Limb (tissue), 2 donors: ENCODE measurements at regions not wholly inside any gene's neighbourhood (a gene's known extent, or its start where the extent isn't known, plus 50 kb on each side); places are given as distances from the start of the nearest gene placed in this dataset.
"Not testable (repeated sequence)": the region's sequence is repeated elsewhere in the genome, so short reads cannot be mapped to it uniquely, and the experiment has no call there.

Experiments
- DNase-seq, 2 donors: peaks; one replicate each; pipeline ENCODE4 v3.0.0-alpha.2; 2016; ENCODE audit errors: extremely low spot score in 2 of 2

- no peak for DNase-seq
Observed at GRCh38 chr5:60445921-60446320, 254.0 kb downstream of the DEPDC1B start.

DNA sequence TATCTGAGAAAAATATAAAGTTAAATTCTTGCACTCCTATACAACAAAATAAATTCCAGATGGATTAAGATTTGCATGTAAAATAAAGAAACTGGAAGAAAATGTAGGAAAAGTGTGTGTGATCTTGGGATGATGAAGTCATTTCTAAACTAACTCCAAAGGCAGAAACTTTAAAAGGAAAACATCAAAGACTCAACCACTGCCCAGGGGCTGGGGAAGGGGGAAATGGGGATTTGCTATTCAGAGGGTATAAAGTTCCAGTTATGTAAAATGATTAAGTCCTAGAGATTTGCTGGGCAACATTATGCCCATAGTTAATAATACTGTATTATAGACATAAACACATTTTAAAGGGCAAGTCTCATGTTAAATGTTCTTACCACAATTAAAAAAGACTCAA is 254.5 kb downstream of the DEPDC1B start:
- no peak for DNase-seq

- DNase-seq, result no peak
Observed at GRCh38 chr5:60444661-60445360, 255.2 kb downstream of the DEPDC1B start.

GRCh38 chr5:60439552-60439951 is 260.4 kb downstream of the DEPDC1B start:
- DNase-seq, result no peak

GRCh38 chr5:60437308-60437707 is 262.7 kb downstream of the DEPDC1B start:
- no peak for DNase-seq

DNA sequence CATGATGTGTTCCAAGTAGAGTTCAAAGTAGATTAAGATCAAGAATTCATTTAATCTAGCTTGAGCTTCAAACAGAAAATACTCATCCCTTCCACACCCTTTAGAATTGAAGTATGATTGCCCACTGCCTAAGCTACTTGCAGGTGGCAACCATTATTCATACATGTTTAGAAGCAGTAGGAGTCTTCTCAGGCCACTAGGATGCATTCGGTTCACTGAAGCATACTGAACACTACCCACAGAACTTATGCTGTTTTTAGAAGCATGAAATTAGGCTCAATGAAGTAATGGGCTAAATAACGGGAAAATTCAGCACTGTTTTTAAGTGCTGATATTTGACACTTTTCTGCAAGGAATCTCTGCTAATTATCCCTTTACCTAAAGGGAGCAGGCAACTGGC is 263.4 kb downstream of the DEPDC1B start:
- no peak for DNase-seq

DNA sequence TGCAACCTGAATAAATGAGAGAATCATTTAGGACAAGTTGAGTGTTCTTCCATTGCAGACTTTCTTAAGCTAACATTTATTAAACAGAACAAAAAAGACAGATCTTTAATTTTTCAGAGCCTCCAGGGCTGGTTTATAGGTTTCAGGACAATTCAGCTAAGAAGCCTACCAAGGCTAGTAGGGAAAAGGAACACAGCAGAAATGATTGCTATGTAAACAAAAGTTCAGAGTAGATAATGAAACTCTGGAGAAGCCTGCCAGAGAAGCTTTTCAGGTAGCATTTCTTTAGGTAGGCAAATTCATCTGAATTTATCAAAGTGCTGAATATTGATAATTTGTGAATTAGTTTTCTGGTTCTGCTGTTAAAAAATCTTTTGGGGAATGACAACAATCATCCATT is 264.2 kb downstream of the DEPDC1B start:
- no peak for DNase-seq

GRCh38 chr5:60426189-60426588 is 273.8 kb downstream of the DEPDC1B start:
- not testable (repeated sequence) for DNase-seq

GRCh38 chr5:60420773-60421172 is 279.2 kb downstream of the DEPDC1B start:
- DNase-seq, result not testable (repeated sequence)

DNA sequence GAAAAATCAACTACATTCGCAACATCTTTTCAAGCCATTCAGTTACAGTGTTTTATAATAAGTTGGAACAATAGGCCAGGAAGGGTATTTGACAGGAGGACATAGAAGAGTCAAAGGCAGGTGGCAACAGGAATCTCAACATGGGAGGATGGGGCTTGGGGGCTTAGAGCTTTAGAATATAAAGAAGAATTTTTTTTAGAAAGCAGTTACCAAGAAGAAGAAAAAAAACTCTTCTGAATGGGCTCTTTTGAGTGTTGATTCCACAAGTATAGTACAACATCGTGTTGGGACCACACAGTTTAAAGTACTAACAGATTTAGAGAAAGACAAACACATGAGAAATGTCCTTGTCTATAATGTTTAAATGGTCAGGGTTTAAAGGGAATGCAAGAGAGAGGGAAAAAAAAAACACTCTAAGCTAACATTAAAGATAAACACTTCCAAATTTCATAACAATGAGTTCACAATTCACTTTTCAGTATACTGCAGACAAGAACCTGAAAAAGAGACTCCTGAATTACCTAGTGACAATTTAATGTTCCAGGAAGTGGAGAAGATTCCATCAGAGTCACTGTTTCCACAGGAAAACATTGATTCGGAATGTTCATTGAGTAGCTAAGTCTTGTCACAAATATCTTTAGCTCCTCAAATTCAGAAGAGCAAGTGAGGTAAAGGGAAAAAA is 282.3 kb downstream of the DEPDC1B start:
- DNase-seq, result no peak

GRCh38 chr5:60415443-60415842 is 284.5 kb downstream of the DEPDC1B start:
- no peak for DNase-seq

GRCh38 chr5:60410427-60410826 is 289.5 kb downstream of the DEPDC1B start:
- DNase-seq, result no peak

DNA sequence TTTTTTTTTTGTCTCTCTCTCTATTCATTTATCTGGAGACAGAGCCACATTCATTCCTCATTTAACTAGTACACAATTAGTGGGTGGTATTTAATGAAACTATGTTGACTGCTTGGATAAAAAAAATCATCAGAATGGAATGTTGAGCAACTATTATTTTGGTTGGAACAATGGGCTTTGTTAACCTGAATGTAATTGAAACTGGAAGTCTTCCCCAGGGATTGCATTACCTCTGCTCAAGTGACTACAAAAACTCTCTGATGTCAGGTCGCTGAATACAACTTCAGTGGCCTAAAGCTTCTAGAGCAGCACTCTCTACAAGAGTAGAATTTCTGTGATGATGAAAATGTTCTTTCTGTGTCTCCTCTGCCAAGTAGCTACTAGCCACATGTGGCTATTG is 295.8 kb downstream of the DEPDC1B start:
- DNase-seq, result no peak

DNA sequence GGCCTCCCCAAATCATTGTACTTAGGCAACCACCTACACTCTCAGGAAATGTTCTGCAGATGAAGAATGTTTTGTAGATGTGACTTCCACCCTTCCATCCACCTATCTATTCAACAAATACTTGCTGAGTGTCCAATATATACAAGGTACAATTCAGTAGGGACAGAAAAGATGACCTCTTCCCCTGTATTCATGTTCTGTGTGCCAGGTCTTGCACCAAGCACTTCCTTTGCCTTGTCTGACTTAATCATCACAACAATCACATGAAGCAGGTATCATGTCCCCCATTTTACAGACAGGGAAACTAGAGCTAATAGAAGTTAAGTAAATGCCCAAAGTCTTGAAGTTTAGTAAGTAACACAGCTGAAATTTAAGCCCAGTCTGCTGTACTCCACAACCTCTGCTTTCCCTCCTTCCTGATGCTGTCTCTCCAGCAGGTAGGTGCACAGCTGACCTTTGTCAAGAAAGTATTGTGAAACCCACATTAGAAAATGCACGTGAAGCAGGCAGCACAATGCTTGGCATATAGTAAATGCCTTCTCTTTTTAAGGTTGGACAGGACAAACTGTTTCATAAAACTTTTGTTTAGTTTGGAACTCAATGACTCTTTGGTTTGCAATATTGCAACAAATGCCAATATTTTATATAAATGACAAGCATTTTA is 296.5 kb downstream of the DEPDC1B start:
- DNase-seq, result no peak

GRCh38 chr5:60402161-60402785 is 297.7 kb downstream of the DEPDC1B start:
- no peak for DNase-seq

DNA sequence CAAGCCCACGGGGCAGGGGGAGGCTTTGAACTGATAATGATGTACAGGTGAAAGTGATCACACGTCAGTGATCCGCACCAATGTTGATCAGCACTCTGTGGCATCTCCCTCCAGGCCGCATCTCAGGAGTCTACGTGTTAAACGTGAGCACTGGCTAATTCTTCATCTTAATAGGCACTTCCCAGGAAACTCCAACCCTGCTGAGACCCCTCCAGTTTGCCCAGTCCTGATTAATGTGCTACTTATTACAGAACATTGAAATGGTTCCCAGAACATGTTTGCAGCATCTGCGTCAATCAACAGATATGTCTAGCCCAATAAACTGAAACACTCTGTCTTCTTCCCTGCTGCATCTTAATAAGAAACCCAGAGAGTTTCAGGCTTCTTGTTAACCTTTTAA is 298.4 kb downstream of the DEPDC1B start:
- DNase-seq, result no peak

DNA sequence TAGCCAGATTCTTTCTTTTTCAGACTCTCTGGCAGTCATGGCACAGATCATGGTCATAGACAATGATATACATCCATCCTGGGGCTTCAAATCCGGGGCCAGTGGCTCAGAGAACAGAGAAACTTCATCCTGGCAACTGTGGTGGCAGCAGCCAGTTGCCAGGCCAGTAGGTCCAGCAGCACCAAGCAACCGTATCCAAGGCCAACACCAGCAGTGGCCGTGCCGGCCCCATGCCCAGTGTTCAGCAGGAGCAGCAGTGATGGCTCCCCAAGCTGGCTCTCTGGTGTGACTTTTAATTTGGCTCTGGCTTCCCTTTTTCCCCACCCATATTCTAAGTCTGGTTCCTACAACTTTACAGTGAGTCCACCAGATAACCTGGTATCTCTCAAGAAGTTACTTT is 300.5 kb downstream of the DEPDC1B start:
- no peak for DNase-seq

DNA sequence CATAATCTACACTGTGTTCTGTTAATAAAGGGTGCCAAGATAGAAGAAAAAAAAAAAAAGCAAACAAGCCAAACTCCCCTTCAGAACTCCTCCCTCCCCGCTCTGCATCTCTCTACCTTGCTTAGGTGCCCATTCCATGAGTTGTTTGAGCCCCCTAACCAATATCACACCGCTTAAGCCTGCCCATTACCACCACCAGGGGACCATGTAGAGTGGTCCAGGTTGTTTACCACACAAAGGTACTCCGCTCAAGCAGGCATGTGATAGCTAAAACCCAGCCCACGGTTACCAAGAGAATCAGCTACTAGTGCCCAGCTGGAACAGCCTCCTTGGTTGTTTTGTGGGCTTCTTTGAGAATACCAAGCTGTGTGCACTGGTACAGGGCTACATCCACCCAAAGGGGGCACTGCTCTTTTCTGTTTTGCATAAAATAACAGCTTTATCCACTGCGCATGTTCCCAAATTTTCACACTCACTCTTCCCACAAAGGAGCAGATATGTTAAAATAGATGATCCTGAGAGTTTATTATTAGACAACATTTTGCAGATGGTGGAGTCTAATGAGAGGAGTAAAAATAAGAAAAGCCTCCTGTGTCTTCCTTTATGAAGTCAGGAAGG is 304.1 kb downstream of the DEPDC1B start:
- no peak for DNase-seq

DNA sequence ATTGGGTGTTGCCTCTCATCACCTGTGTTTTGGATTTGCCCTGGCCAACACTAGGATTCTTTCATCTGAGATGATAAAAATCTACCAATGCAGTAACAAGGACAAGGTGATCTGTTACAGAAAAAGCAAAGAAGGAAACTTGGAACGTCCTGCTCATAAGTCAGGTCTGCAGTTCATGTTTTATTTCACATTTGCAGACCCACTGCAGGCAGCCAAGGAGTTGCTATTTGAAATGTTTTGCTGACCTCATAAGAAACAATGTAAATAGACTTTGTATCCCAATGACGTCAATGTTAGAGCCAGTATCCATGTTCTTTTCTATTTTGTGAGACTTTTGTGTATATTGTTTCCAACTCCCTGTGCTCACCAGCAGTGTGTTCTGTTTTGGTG is 312.9 kb downstream of the DEPDC1B start:
- DNase-seq, result no peak

DNA sequence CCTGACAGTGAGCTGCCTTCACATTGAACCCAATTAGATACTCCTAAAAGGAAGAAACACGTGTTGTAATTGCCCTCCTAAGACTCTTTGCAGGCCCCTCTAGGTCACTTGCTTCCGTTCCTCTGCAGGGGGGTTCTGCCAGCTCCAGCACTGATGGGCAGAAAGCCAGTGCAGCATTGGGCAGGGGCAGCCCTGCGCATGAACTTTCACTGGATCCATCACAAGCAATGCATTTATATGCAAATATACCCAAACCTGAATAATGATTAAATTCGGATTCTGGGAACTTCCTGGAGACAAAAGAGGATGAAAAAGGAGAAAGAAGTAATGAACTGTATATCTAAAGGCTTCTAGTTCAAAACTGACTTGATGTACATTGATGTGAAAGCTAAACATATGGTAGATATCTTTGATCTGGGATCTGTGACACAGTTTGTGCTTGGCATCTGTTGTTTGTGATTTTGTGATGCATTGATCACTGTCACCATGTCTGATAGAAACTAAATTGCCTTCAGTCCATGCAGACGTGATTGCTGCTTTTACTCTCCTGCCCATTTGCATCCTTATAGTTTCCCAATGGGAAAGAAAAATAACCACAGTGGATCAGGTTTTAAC is 313.4 kb downstream of the DEPDC1B start:
- DNase-seq, result no peak

GRCh38 chr5:60382716-60383115 is 317.2 kb downstream of the DEPDC1B start:
- DNase-seq, result peak in 1 of 2 donors; percentile 39
